Fibroblast of the aortic adventitia (primary cell): ENCODE measurements at regions not wholly inside any gene's neighbourhood (a gene's known extent, or its start where the extent isn't known, plus 50 kb on each side); places are given as distances from the start of the nearest gene placed in this dataset.
A peak's percentile ranks its signal among the peaks of the same experiment; 100 is the strongest.
"Not testable (repeated sequence)": the region's sequence is repeated elsewhere in the genome, so short reads cannot be mapped to it uniquely, and the experiment has no call there.

ENCODE experiments used
- DNase-seq: peaks from one replicate; pipeline ENCODE4 v3.0.0-alpha.2; 2010; ENCODE audit warnings: low read depth
- H3K4me3 ChIP-seq: 2 replicates; pipeline ENCODE4 v1.5.1; 2011; ENCODE audit warnings: low read depth, mild to moderate bottlenecking, control low read depth, low read length, moderate library complexity
- TF ChIP-seq, protein P1 (sequence below): IDR thresholded peaks from 2 replicates; pipeline ENCODE4 v1.5.1; 2011; ENCODE audit warnings: mild to moderate bottlenecking, low read length, control low read depth, inconsistent platforms; ENCODE audit not compliant: insufficient read depth

DNA sequence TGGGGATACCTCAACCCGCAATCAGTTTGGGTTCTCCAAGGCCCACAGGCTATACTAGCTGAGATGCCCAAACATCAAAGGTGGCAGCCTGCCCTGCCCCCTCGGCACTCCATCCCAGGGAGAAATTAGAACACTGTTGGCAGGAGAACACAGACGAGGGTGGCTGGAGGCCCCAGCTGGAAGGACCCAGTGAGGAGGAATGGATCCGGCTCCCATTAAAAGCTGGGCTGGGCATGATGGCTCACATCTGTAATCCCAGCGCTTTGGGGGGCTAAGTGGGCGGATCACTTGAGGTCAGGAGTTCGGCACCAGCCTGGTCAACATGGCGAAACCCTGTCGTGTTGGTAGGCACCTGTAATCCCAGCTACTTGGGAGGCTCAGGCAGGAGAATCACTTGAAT is 199.9 kb upstream of the GNAI1 start:
- no peak for DNase-seq
- H3K4me3 ChIP-seq: no peak overlapping the region
- TF ChIP-seq, protein P1, sequence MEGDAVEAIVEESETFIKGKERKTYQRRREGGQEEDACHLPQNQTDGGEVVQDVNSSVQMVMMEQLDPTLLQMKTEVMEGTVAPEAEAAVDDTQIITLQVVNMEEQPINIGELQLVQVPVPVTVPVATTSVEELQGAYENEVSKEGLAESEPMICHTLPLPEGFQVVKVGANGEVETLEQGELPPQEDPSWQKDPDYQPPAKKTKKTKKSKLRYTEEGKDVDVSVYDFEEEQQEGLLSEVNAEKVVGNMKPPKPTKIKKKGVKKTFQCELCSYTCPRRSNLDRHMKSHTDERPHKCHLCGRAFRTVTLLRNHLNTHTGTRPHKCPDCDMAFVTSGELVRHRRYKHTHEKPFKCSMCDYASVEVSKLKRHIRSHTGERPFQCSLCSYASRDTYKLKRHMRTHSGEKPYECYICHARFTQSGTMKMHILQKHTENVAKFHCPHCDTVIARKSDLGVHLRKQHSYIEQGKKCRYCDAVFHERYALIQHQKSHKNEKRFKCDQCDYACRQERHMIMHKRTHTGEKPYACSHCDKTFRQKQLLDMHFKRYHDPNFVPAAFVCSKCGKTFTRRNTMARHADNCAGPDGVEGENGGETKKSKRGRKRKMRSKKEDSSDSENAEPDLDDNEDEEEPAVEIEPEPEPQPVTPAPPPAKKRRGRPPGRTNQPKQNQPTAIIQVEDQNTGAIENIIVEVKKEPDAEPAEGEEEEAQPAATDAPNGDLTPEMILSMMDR: no peak

DNA sequence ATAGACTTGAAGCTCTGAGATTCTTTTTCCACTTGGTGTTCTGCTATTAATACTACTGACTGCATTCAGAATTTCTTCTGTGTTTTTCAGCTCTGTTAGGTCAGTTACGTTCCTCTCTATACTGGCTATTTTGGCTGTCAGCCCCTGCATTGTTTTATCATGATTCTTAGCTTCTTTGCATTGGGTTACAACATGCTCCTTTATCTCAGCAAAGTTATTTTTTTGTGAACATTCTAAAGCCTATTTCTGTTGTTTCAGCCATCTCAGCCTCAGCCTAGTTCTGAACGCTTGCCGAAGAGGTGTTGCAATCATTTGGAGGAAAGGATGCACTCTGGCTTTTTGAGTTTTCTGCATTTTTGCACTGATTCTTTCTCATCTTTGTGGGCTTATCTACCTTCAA is 201.5 kb upstream of the GNAI1 start:
- DNase-seq: peak; percentile 98
- TF ChIP-seq, protein P1: no peak
- no peak overlapping the region for H3K4me3 ChIP-seq

DNA sequence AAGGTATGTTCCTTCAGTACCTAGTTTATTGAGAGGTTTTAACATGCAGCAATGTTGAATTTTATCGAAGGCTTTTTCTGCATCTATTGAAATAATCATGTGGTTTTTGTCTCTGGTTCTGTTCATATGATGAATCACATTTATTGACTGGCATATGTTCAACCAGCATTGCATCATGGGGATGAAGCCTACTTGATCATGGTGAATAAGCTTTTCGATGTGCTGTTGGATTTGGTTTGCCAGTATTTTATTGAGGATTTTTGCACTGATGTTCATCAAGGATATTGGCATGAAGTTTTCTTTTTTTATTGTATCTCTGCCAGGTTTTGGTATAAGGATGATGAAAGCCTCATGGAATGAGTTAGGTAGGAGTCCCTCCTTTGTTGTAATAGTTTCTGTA is 204.0 kb upstream of the GNAI1 start:
- peak; percentile 60 for DNase-seq
- TF ChIP-seq, protein P1: no peak
- H3K4me3 ChIP-seq: no peak overlapping the region

DNA sequence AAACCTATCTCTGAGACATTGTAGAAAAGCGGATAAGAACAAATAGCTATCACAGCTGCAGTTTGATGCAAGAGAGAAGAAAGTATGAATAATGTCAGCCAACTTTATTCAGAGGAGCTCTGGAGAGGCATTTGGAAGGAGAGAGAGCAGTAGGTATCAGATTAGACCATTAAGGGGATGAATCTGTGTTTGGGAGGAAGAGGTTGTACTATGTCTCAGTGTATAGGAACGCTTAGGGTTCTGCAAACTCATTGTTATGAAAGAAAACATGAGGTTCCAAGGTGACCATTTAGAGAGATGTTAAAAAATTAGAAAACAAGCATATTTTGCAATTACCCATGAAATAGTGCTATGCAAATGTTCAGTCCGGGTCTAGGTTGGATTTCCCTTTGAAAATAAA is 207.5 kb upstream of the GNAI1 start:
- H3K4me3 ChIP-seq: no peak overlapping the region
- DNase-seq: peak; percentile 78
- TF ChIP-seq, protein P1: no peak

DNA sequence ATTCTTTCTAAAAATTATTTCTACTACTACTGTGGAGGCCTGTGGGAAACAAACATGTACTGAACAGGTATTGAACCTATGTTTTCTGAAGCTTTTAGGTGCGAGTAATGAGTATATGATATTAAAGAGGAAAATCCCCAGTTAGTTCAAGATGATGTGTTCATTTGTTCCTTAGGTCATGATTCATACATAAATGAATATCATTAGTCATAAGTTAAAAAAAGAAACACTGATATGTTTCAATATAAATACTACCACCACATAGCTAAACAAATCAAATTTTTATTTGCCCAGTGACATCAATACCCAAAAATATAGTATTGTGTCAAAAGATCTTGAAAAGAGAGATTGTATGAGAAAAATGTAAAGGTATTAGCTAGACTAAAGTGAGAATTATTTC is 210.7 kb upstream of the GNAI1 start:
- H3K4me3 ChIP-seq: no peak overlapping the region
- TF ChIP-seq, protein P1: no peak
- peak; percentile 38 for DNase-seq

DNA sequence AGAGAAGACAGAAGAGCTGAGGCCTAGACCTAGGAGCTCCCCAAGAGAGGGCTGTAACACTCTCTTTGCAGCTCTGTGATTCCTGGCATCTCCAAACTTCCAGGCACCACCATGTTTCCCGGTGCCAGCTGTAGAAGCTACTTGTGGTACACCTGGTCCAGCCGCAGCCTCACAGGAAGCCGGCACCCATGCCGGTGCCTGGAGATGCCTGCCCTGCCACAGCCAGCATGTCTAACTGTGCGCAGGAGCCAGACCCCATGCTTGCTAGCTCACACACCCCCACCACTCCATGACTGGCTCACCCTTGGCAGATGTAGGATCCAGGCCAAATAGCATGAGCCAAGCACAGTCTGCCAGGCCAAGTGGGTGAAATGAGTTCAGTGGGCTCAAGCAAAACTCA is 211.7 kb upstream of the GNAI1 start:
- no peak for DNase-seq
- TF ChIP-seq, protein P1: no peak
- no peak overlapping the region for H3K4me3 ChIP-seq

DNA sequence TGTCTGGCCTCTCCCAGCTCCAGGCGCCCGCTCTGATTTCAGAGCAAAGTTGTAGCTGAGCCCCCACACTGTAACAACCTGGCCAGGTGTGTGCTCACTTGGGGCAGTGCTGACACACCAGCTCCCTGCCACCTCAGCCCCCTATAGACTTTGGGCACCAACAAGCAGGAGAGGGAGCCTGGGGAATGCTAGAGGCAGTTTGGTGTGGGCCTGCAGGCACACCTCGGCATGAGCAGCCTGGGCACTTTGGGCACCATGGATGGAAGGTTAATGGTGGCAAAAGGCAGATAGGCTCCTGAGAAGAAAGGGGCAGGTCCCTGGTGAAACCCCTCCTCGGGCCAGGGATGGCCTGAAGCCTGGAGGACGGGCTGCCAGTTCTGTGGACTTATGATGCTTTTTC is 212.7 kb upstream of the GNAI1 start:
- TF ChIP-seq, protein P1: no peak
- DNase-seq: no peak
- H3K4me3 ChIP-seq: no peak overlapping the region

DNA sequence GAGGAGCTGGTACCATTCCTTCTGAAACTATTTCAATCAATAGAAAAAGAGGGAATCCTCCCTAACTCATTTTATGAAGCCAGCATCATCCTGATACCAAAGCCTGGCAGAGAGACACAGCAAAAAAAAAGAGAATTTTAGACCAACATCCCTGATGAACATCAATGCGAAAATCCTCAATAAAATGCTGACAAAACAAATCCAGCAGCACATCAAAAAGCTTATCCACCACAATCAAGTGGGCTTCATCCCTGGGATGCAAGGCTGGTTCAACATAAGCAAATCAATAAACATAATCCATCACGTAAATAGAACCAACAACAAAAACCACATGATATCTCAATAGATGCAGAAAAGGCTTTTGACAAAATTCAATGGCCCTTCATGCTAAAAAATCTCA is 216.0 kb upstream of the GNAI1 start:
- DNase-seq, H3K4me3 ChIP-seq: not testable (repeated sequence)

DNA sequence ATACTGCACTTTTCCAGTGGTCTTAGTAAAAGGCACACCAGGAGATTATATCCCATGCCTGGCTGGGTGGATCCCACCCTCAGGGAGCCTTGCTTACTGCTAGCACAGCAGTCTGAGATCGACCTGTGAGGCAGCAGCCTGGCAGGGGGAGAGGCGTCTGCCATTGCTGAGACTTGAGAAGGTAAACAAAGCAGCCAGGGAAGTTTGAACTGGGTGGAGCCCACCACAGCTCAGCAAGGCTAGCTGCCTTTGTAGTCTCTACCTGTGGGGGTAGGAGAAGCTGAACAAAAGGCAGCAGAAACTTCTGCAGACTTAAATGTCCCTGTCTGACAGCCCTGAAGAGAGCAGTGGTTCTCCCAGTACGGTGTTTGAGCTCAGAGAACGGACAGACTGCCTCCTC is 219.3 kb upstream of the GNAI1 start:
- not testable (repeated sequence) for DNase-seq

More for the DNA sequence above, 219.3 kb upstream of the GNAI1 start:
- not testable (repeated sequence) for H3K4me3 ChIP-seq
